ENCODE measurements at regions not wholly inside any gene's neighbourhood (a gene's known extent, or its start where the extent isn't known, plus 50 kb on each side); places are given as distances from the start of the nearest gene placed in this dataset.

DNA sequence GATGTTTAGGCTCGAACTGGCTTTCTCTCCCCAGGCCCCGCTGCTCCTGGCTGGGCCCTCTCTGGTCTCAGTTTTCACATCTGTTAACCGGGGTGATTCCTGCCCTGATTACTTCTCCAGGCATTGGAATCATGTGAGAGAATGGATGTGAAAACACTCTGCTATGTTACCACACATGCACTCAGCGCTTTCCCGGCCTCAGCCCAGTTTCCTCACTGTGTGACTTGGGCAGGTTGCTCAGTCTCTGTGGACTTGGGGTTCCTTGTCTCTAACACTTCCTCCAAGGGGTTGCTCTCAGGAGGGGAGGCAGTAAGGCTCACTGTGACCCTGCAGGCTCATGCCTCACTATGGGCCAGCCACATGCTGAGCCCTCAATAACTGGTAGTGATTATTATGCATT, 230.4 kb upstream of the HS6ST1 start:
- TF ChIP-seq POLR2AphosphoS5 (IDR thresholded peaks at IDR 0.05; ENCODE audit: low read depth, low read length) (no peak), TAF1 (IDR thresholded peaks at IDR 0.05; ENCODE audit: low read depth, low read length) (no peak), POLR2A (IDR thresholded peaks at IDR 0.05; ENCODE audit: low read depth, low read length) (no peak), SPI1 (IDR thresholded peaks at IDR 0.05; ENCODE audit: low read depth, low read length) (no peak), POU2F2 (IDR thresholded peaks at IDR 0.05; ENCODE audit: low read depth, low read length) (no peak)
